HG03571 (cell line): ENCODE measurements at regions not wholly inside any gene's neighbourhood (a gene's known extent, or its start where the extent isn't known, plus 50 kb on each side); places are given as distances from the start of the nearest gene placed in this dataset.

ENCODE experiments used
- ATAC-seq: cut with Tn5 transposase; IDR thresholded peaks from one replicate; pipeline ENCODE4 v1.9.1; 2021; ENCODE audit not compliant: unreplicated experiment

DNA sequence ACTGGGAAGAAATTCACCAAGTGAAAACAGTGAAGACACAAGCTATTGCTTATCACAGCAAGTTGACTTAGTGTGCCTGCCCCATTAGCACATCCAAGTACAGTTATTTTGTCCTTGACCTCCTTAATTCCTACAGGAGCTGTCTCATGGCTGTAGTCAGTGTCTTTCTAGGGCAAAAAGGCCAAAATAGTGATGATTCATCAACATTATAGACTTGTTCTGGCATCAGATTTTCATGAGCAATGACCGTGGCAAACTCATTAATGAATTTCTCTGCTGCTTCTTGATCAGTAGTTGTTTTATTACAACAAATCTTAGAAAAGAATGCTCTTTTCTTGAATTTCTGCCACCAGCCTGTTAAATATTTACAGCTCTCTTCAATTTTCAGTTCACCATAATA, 1169.3 kb upstream of the DDX18 start:
- no peak for ATAC-seq

DNA sequence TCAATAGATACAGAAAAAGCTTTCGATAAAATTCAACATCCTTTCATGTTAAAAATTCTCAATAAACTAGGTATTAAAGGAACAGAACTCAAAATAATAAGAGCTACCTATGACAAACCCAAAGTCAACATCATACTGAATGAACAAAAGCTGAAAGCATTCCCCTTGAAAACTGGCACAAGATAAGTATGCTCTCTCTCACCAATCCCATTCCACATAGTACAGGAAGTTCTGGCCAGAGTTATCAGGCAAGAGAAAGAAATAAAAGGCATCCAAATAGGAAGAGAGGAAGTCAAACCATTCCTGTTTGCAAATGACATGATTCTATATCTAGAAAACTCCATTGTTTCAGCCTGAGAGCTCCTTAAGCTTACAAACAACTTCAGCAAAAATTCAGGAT, 1145.8 kb upstream of the DDX18 start:
- no peak for ATAC-seq

DNA sequence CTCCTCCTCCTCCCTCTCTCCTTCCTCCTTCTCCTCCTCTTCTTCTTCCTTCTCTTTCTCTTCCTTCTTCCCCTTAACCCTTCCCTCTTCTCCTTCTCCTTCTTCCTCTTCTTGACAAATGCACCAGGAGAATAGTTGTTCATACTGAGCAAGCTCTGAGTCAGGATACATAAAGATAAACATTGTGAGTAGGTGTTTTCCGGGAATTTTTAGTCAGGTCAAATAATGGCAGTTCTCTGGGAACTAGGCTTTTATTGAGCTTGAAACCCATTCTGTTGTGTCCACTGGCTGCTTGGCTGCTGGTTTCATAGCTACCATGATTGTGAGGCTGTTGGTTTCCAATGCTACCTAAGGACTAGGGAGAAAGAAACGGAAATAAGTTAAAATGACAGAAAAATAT, 1144.7 kb upstream of the DDX18 start:
- no peak for ATAC-seq

DNA sequence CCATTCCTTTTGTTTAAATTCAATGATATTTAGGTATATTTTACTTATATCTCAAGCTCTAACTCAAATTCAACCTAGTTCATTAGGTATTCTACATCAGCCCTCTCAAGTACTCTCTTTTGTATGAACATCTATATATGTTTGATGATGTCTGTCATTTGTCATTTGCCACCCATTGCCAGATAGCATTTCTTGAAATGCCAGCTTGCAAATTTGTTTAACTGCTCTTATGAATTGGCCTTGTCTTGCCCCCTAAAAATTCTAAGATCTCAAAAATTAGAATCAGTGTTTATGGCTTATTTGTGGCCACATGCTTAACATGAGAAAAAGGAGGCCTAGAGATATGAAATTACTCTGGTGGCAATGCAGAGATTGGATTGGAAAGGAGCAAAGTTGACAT, 1140.3 kb upstream of the DDX18 start:
- no peak for ATAC-seq

DNA sequence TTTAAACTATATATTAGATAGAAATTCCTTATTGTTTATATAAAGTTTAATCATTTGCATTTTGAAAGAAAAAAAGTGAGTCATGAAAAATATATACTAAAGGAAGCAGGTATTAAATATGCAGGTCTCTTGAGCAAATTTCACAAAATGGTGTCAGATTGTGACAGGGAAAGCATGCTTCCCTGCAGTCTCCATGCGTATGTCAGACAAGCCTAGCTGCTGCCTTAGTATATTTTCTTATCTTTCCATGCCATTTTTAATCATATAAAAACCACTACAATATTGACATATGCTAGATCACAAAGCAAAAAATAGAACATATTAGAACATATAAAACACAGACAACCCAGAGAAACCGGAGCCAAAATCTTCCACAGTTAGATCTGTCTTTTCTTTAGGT, 1137.7 kb upstream of the DDX18 start:
- no peak for ATAC-seq

DNA sequence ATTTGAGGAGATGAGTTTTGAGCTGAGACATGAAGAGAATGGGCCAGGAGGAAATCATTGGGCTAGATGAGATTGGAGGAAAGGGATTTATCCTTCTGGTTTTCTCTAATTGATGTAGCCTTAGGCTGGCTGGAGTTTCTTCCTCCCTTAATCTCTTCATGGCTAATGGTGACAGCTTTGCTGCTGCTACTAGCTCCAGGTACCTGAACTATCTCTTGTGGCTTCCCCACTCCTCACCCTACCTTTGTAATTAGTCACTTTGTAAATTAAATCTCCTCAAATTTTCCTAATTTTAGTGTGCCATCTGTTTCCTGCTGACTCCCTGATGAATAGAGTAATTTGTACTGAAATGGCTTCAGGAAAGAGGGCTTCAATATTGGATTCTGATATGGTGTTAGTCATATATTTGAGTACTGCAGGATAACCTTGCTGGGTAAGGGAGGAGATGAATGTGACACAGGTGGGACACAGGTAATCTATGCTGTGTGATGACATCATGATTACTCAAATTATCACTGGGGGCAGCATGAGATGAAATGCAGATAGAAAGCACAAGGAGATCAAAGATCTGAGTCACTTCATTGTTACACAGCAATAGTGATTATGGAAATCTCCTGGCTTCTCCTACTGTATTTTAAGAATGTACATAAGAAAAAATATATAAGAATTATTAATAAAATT, 1134.1 kb upstream of the DDX18 start:
- ATAC-seq: no peak

DNA sequence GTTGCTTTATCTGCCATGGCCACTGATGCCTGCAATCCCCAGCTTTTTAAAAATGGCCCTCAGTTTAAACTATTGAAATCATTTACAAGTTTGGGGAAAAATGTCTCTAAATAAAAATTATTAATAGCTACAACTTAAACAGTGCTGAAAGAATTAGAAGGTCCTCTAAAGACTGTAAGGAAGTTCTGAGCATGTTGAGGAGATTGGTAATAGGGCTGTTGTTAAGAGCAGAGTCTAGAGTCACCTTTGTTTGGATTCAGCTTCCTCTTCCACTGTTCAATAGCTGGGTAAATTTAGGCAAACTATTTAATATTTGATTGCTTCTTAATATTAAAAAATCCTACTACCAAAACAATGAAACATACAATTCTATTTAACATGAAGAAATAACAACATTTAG, 1127.1 kb upstream of the DDX18 start:
- no peak for ATAC-seq

DNA sequence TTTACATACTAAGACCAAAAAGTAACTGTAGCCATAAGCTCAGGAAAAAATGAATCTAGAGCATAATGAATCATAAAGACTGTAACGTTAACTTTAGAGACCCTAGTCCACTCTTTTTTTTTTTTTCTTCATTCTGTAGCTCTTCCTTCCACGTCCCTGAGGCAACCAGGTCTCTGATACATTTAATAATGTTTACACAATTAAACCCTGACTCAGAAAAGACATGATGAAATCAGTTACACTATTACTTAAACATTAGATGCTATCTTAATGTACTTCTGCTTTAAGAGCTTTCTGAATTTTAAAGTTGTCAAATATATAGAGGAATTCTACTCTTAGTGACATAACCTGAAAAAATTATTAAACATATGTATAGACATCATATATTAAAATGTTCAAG, 1121.5 kb upstream of the DDX18 start:
- no peak for ATAC-seq

DNA sequence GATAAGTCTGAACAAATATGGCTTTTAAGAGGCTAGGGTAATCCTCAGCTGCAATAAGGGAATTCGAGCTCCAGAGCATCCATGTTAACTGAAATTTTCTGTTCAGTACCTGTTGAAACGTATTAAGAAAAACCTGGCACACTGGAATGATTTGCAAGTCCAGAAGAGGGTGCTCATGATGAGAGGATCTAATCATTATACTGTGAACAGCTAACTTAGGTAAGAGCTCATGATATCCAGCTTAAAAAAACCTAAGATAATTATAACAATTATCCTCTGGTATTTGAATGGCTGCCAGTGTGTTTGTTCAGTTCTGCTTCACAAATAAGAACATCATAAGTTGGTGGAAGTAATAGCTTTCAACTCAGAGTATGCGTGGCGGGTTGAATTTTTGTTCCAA, 1118.3 kb upstream of the DDX18 start:
- ATAC-seq: no peak

DNA sequence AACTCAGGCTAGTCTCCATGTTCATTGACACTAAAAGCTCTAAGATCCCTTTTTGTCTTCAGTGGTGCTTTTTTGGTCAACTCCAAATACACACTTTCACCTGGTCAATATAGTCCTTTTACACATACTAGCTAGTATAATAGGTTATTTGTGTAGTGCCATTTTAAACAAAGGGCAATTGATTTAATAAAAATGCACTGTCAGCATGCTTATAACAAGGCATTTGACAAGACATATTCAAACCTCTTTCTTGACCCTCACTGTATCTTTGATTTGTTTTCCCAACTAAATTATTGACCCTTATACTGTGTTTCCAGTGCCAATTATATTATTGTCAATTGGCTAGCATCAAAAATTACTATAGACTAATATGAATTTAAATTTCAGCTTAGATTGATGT, 1117.6 kb upstream of the DDX18 start:
- ATAC-seq: no peak

DNA sequence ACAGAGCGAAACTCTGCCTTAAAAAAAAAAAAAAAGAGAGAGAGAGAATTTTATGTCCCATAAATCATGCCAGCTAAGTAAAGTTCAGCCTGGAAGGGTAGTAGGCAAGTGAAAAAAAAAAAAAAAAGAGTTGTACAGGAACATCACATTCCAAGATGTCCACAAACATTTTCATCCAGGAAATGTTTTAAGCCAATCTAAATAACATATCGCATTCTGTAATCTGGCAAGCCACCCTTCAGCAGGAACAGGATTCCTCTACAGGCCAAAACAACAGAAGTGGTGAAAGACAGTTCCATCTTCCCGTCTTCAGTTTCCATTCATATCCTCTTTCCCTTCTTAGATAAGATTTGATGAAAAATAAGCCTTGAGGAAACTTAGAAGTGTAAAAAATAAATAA, 1108.1 kb upstream of the DDX18 start:
- no peak for ATAC-seq

DNA sequence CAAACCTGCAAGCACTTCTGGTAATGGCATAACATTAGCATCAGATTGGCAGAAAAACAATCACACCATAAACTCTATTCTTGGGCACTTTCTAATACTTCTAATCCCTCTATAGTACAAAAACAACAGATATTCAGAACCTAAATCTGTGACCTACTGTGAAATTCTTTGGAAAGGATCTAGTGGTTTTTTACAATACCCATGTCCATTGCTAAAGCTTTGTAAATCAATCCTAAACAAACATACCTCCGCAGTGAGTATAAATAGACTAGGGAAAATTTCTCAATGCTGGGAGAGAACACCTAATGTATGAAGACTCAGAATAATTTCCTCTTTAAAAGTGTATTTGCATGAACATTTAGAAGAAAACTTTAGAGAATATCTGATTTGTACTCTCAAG, 1098.5 kb upstream of the DDX18 start:
- ATAC-seq: no peak

DNA sequence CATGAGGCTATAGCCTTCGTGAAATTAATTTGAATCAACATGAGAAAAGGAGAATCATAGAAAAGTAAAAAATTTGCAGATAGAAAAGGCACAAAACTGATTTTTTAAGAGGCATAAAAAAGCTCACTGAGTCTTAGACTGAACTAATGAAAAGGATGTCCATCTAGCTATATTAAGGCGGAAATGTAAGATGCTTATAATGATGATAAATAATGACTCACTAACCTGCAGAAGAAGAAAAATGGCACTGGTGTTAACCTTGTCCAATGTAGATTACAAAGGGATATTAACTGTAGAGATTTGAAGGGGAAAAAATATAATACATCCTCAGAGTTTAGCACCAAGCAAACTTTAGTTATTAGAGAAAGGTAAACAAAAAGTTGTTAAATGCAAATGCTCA, 1098.0 kb upstream of the DDX18 start:
- ATAC-seq: no peak

DNA sequence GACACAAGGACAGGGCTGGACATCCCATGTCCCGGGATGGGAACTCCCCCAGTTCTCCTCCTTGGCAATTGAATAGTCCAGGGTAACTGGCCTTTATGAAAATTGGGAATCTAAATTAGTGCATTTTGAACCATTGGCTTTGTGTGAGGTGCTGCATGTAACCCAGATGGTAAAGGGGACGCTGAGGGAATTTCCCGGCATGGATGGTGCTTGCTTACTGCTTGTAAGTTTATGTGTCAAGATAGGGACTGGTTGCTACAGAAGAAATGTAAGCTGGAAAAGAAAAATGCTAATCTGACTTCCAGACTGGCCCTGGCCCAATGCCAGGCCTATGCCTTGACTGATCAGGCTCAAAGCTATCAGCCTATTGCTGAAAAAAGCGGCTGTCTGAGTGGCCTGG, 1096.7 kb upstream of the DDX18 start:
- ATAC-seq: no peak

DNA sequence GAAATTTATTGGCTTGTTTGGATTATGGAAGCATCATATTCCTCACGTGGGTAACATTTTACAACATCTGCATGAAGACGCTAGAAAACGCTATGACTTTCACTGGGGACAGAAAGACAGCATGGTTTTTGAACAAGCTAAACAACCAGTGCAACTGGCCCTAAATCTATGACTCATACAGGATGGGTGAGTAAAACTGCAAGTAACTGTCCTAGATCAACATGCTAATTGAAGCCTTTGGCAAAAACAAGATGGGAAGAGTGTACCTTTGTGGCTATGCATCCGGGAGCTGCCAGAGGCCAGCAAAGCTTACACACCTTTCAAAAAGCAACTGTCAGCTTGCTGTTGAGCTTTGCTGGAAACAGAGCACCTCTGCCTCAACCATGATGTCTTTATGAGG, 1096.0 kb upstream of the DDX18 start:
- no peak for ATAC-seq

DNA sequence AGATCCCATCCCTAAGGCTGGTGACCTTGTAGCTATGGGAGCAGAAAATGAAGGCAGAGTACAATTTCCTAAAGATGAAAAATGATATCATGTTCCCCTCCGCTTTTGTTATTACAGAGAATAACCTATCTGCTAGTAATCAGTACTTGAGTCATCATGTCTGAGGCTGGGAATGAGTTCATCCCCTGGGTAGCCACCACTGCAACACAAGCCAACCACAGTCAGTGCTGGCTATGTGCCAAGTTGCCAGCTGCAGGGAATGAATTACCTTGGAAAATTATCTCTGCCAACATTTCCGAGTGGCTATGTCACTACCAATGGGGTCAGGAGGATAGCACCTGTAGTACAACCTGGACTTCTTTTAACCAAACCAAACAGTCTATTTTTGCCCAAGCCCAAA, 1094.7 kb upstream of the DDX18 start:
- no peak for ATAC-seq

DNA sequence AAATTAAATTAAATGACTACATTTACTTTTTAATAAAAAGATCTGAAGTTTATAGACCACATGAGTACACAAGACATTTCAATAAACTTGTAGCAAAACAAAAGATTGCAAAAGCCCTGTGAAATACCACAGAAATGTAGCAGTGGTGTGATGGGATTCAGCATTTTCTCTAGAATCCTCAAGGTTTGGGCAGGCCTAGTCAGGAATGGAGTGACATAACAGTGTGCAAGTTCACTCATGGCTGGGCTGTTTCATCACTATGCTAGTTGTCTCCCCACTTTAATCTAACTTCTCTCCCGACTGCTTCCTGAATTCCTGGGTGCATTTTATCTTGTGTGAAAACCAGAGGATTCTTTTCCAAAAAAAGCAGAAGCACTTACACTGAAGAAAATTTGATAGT, 1089.9 kb upstream of the DDX18 start:
- no peak for ATAC-seq

DNA sequence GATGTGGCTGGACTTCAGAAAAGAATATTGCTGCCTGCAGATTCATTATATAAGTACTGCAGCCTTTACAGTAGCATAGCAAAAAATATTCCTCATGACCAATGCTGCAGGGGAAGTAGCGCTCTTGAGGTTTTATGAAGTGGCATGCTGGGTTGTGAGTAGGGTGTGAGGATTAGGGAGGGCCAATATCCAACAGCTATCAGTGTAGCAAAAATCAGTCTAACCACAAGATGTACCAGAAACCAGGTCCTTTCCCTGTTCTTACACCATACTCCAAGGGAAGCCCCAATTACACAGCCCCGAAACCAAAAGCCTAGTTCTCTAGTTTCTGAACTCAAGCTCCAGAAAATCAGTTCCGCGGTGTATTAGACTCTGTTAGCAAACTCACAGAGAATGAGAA, 1082.2 kb upstream of the DDX18 start:
- no peak for ATAC-seq

DNA sequence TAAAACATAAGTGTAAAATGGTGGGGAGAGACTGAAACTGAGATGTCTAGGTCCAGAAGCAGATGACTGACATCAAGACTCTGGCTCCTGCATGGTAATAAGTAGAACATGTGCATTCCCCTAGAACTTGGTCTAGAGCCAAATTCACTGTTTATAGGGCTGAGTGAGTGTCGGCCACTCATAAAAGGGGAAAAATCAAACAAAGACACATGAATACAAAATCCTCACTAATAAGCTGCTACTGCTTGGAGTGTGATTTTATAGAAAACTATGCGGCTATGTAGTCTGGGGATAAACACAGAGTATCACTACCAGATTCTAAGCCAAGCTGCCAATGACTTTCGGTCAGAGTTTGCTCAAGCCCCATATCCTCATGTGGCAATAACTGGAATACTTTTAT, 1080.8 kb upstream of the DDX18 start:
- ATAC-seq: no peak

DNA sequence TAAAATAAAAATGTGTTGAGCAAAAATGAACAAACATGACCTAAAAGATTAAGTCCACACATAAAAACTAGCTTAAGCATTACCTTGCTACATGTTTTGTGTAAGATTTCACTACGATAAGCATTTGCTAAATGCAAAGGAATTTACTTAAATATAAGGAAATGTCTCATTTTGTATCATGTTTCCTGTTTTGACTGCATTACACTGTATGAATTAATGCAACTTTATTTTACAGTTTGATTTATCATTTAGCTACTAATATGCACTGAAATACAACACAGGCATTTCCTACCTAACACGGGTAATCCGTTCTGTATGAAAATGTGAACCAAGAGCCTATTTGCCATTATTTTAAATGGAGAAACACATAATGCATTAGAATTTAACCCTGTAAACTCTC, 1076.5 kb upstream of the DDX18 start:
- no peak for ATAC-seq

DNA sequence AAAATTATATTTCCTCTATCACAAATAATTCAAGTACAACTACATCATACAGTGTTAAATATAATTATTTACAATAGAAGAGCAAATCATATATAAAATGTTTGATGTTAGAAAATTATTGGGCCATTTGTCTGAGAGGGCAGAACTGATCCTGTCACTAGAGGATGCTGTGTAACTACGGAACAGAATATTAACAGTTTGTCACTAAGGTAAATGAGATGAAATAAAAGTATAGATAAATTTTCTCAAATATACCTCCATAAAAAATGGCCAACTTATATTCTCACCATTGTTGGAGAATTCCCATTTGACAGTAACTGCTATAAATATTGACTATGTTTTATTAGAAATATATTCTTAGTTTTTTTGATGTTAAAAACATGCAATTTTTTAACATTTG, 1067.4 kb upstream of the DDX18 start:
- no peak for ATAC-seq

DNA sequence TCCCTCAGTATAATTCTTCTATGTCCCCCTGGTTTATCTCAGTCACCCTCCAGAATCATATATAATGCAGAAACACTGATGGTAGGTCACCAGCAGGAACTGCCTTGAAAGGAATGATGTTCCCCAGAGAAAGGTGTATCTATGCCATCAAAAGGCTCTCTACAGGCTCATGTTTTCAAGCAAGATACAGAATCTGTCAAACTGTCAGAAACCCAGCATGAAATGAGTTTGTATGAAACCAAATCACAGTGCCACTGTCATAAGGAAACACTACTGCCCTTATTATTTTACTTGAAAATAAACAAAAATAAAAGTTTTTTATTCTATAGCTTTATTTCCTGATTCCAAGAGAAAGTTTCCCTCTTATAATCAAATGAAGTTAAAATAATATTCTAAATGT, 1064.5 kb upstream of the DDX18 start:
- ATAC-seq: no peak

DNA sequence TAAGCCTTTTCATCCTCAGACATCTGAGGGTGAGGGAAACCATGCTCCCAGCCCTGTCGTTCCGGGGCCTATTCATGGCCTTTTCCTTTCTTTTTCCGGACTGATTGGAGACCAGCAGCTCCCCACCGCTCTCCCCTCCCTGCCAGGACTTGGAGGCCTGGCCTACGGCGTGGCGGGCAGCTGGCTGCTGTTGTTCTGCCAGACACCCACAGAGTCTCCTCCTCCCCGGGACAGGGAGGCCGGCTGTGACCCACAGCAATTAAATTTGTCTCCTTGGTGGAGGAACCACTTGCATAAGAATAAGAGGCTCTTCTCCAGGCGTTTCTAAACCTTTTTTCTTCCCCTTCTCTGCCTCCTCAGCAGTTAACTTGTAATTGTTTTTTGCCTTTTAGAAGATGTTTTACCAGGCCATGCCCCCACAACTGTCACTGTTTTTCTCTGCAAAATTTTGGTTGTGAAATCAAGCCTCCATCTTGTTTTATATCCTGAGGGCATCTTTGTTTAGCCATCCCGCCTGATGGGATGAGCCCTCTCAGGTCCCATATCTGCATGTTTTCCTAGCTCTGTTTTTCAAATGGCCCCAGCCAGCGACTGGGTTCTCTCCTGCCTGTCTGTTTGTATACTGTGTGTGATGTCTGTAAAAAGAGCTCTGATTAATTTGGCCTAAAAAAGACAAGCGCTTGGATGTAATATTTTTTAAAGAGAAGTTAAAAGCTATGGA, 1060.0 kb upstream of the DDX18 start:
- ATAC-seq: no peak
